HEK293 (cell line): ENCODE measurements at regions not wholly inside any gene's neighbourhood (a gene's known extent, or its start where the extent isn't known, plus 50 kb on each side); places are given as distances from the start of the nearest gene placed in this dataset.

Experiments used
- CTCF ChIA-PET: fragments of 350-600 bp; formaldehyde crosslinking; extraction: SDS; loops from one replicate; lab custom pipeline; 2021; ENCODE audit warnings: antibody characterized with exemption; lab: Yijun Ruan, JAX
- POLR2A ChIA-PET: fragments of 300-600 bp; formaldehyde crosslinking; extraction: SDS; loops from one replicate; lab custom pipeline; 2020; ENCODE audit warnings: antibody characterized with exemption, inconsistent platforms; lab: Yijun Ruan, JAX
- H3K27ac ChIP-seq: fragments of 200-500 bp; sonication (Bioruptor generic); 2 replicates; pipeline ENCODE4 v1.5.1; 2014; ENCODE audit warnings: low read depth, low read length, control low read depth, inconsistent platforms; ENCODE audit errors: extremely low read depth
- H3K36me3 ChIP-seq, 2 experiments: fragments of 200-500 bp in 1 of 2; sonication (Bioruptor generic) in 1 of 2; 1 replicate in 1 of 2; 2 replicates in 1 of 2; pipeline ENCODE4 v1.5.1; 2014 to 2017; ENCODE audit warnings: inconsistent platforms in 2 of 2, low read length in 2 of 2; ENCODE audit not compliant: control insufficient read depth in 2 of 2, insufficient read depth in 1 of 2
- H3K4me1 ChIP-seq: fragments of 200-500 bp; sonication (Bioruptor generic); 2 replicates; pipeline ENCODE4 v1.5.1; 2014; ENCODE audit warnings: mild to moderate bottlenecking, low read length, inconsistent platforms; ENCODE audit not compliant: control insufficient read depth, insufficient read depth
- H3K4me3 ChIP-seq: 2 replicates; pipeline ENCODE4 v1.5.1; 2011; ENCODE audit warnings: low read depth, mild to moderate bottlenecking, control low read depth, low read length, moderate library complexity
- H3K9me3 ChIP-seq: fragments of 200-500 bp; sonication (Bioruptor generic); 2 replicates; pipeline ENCODE4 v1.5.1; 2014; ENCODE audit warnings: low read depth, low read length, inconsistent platforms; ENCODE audit not compliant: control insufficient read depth, insufficient read depth
- ELK4 ChIP-seq: IDR thresholded peaks from 2 replicates; pipeline ENCODE4 v1.6.1; 2011; ENCODE audit warnings: mild to moderate bottlenecking, low read depth, low read length, borderline replicate concordance
- KLF1 ChIP-seq: fragments of 450-650 bp; formaldehyde crosslinking; IDR thresholded peaks from 2 replicates; pipeline ENCODE4 v1.5.1; 2016; ENCODE audit warnings: missing biosample characterization, missing genetic modification characterization
- RBAK ChIP-seq: fragments of 450-650 bp; formaldehyde crosslinking; IDR thresholded peaks from 2 replicates; pipeline ENCODE4 v1.5.1; 2016; ENCODE audit warnings: missing biosample characterization, missing genetic modification characterization
- SP3 ChIP-seq: fragments of 450-650 bp; formaldehyde crosslinking; IDR thresholded peaks from 2 replicates; pipeline ENCODE4 v1.5.1; 2016; ENCODE audit warnings: missing biosample characterization, missing genetic modification characterization
- SP7 ChIP-seq: fragments of 450-650 bp; formaldehyde crosslinking; IDR thresholded peaks from 2 replicates; pipeline ENCODE4 v1.5.1; 2016; ENCODE audit warnings: missing biosample characterization, missing genetic modification characterization
- TRIM28 ChIP-seq: IDR thresholded peaks from 2 replicates; pipeline ENCODE4 v1.6.1; 2011; ENCODE audit warnings: low read length, control low read depth, borderline replicate concordance
- ZBTB20 ChIP-seq: fragments of 450-650 bp; formaldehyde crosslinking; IDR thresholded peaks from 2 replicates; pipeline ENCODE4 v1.5.1; 2016; ENCODE audit warnings: missing biosample characterization, missing genetic modification characterization
- ZBTB7A ChIP-seq: fragments of 450-650 bp; formaldehyde crosslinking; IDR thresholded peaks from 2 replicates; pipeline ENCODE4 v1.5.1; 2016; ENCODE audit warnings: low read depth, missing biosample characterization, missing genetic modification characterization
- ZNF132 ChIP-seq: fragments of 450-650 bp; formaldehyde crosslinking; IDR thresholded peaks from 2 replicates; pipeline ENCODE4 v1.5.1; 2017; ENCODE audit warnings: missing biosample characterization, missing genetic modification characterization, borderline replicate concordance
- ZNF155 ChIP-seq: fragments of 450-650 bp; formaldehyde crosslinking; IDR thresholded peaks from 2 replicates; pipeline ENCODE4 v1.5.1; 2016; ENCODE audit warnings: missing biosample characterization, missing genetic modification characterization
- ZNF157 ChIP-seq: fragments of 450-650 bp; formaldehyde crosslinking; IDR thresholded peaks from 2 replicates; pipeline ENCODE4 v1.5.1; 2016; ENCODE audit warnings: missing biosample characterization, missing genetic modification characterization
- ZNF248 ChIP-seq: fragments of 450-650 bp; formaldehyde crosslinking; IDR thresholded peaks from 2 replicates; pipeline ENCODE4 v1.5.1; 2017; ENCODE audit warnings: missing biosample characterization, missing genetic modification characterization
- ZNF366 ChIP-seq: fragments of 450-650 bp; formaldehyde crosslinking; conservative IDR thresholded peaks from 2 replicates; pipeline ENCODE4 v1.5.1; 2016; ENCODE audit warnings: missing biosample characterization, missing genetic modification characterization
- ZNF416 ChIP-seq: fragments of 450-650 bp; formaldehyde crosslinking; IDR thresholded peaks from 2 replicates; pipeline ENCODE4 v1.5.1; 2016; ENCODE audit warnings: missing biosample characterization, missing genetic modification characterization
- ZNF555 ChIP-seq: fragments of 450-650 bp; formaldehyde crosslinking; conservative IDR thresholded peaks from 2 replicates; pipeline ENCODE4 v1.5.1; 2017; ENCODE audit warnings: missing biosample characterization, mild to moderate bottlenecking, missing genetic modification characterization, inconsistent platforms
- ZNF629 ChIP-seq: fragments of 450-650 bp; formaldehyde crosslinking; IDR thresholded peaks from 2 replicates; pipeline ENCODE4 v1.5.1; 2017; ENCODE audit warnings: missing biosample characterization, missing genetic modification characterization
- ZNF664 ChIP-seq: fragments of 450-650 bp; formaldehyde crosslinking; IDR thresholded peaks from 2 replicates; pipeline ENCODE4 v1.5.1; 2016; ENCODE audit warnings: missing biosample characterization, missing genetic modification characterization
- ZNF692 ChIP-seq: fragments of 450-650 bp; formaldehyde crosslinking; IDR thresholded peaks from 2 replicates; pipeline ENCODE4 v1.5.1; 2016; ENCODE audit warnings: missing biosample characterization, missing genetic modification characterization
- TF ChIP-seq, protein P1 (sequence below): fragments of 450-650 bp; IDR thresholded peaks from 2 replicates; pipeline ENCODE4 v1.5.1; 2018; ENCODE audit warnings: missing biosample characterization, mild to moderate bottlenecking, missing genetic modification characterization

DNA sequence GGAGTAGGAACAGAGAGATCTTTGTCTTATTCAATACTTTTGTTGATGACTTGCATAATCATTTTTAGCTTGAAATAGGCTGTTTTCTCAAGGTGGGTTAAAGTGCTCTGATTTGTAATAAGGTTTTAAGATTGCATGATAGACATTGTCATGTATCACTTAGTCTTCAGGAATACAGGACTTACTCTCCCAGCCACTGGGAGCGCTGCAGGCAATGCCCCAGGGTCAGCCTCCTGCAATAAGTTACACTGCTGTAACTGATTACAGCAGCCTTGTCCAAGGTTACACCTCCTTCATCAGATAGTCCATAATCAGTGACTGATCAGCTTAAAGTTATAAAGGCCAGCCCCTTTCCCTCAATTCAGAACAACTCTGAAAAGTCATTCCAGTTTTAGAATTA lies 218.6 kb downstream of the ESM1 start (continued):
- TF ChIP-seq, protein P1, sequence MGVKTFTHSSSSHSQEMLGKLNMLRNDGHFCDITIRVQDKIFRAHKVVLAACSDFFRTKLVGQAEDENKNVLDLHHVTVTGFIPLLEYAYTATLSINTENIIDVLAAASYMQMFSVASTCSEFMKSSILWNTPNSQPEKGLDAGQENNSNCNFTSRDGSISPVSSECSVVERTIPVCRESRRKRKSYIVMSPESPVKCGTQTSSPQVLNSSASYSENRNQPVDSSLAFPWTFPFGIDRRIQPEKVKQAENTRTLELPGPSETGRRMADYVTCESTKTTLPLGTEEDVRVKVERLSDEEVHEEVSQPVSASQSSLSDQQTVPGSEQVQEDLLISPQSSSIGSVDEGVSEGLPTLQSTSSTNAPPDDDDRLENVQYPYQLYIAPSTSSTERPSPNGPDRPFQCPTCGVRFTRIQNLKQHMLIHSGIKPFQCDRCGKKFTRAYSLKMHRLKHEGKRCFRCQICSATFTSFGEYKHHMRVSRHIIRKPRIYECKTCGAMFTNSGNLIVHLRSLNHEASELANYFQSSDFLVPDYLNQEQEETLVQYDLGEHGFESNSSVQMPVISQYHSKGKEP (tag by site-specific recombination), result no peak
- TF ChIP-seq ZNF555 (tag by site-specific recombination), result no peak

GRCh38 chr5:54765165-54766028 lies 220.0 kb downstream of the ESM1 start:
- no peaks in the 10 kb centered on the region for H3K4me1 ChIP-seq
- no peak overlapping the region for H3K4me3 ChIP-seq
- H3K27ac ChIP-seq, result no peak overlapping the region
- POLR2A ChIA-PET, result no interaction called here
- CTCF ChIA-PET, result interaction anchor here (0.6 kb wide), 1 partner anchor 14 kb away, joined by 3 read pairs; no protein-coding TSS in a partner anchor
- no peaks in the 10 kb centered on the region for H3K9me3 ChIP-seq
- H3K36me3 ChIP-seq, result no peaks in the 10 kb centered on the region
- no peak for TF ChIP-seq SP7 (tag by site-specific recombination)
- TF ChIP-seq ZNF155 (tag by site-specific recombination), result no peak
- no peak for TF ChIP-seq ZNF416
- no peak for TF ChIP-seq SP3 (tag by site-specific recombination)
- TF ChIP-seq TRIM28, result no peak
- no peak for TF ChIP-seq KLF1 (tag by site-specific recombination)
- TF ChIP-seq ZNF157 (tag by site-specific recombination), result no peak
- TF ChIP-seq ZNF248 (tag by site-specific recombination), result no peak
- no peak for TF ChIP-seq ZNF366 (tag by site-specific recombination)
- TF ChIP-seq ZNF629 (tag by site-specific recombination), result no peak
- TF ChIP-seq ELK4, result no peak
- no peak for TF ChIP-seq ZNF132 (tag by site-specific recombination)
- TF ChIP-seq ZBTB7A (tag by site-specific recombination), result no peak
- TF ChIP-seq ZNF664 (tag by site-specific recombination), result no peak
- no peak for TF ChIP-seq ZBTB20
- no peak for TF ChIP-seq ZNF692 (tag by site-specific recombination)
- no peak for TF ChIP-seq RBAK
- TF ChIP-seq, all 188 proteins: peak for 0
